Right lobe of liver (tissue), 4 donors: ENCODE measurements at regions not wholly inside any gene's neighbourhood (a gene's known extent, or its start where the extent isn't known, plus 50 kb on each side); places are given as distances from the start of the nearest gene placed in this dataset.

Source experiments
- CTCF ChIP-seq, 4 donors: fragments of 200-600 bp in 3 of 4; fragments of 450-650 bp in 1 of 4; IDR thresholded peaks; one replicate each; pipeline versions ENCODE4 v1.5.1 to v1.8.0; 2016 to 2022; ENCODE audit warnings: antibody characterized with exemption in 4 of 4, mild to moderate bottlenecking in 2 of 4
- POLR2A ChIP-seq: fragments of 450-650 bp; IDR thresholded peaks from one replicate; pipeline ENCODE4 v1.6.1; 2017; ENCODE audit warnings: antibody characterized with exemption, mild to moderate bottlenecking
- donor health status: DM: no; HTN: no; CAD: no.
- donor health status: DM: no; HTN: no; CAD: no.
- donor health status: DM: no; HTN: yes; CAD: no.

GRCh38 chr11:105298630-105299029 is 159.1 kb upstream of the CARD18 start:
- TF ChIP-seq POLR2A (no peak), CTCF (IDR thresholded peaks at IDR 0.05) (no peak)
